ENCODE measurements at regions not wholly inside any gene's neighbourhood (a gene's known extent, or its start where the extent isn't known, plus 50 kb on each side); places are given as distances from the start of the nearest gene placed in this dataset.
"Not testable (repeated sequence)": the region's sequence is repeated elsewhere in the genome, so short reads cannot be mapped to it uniquely, and the experiment has no call there.

DNA sequence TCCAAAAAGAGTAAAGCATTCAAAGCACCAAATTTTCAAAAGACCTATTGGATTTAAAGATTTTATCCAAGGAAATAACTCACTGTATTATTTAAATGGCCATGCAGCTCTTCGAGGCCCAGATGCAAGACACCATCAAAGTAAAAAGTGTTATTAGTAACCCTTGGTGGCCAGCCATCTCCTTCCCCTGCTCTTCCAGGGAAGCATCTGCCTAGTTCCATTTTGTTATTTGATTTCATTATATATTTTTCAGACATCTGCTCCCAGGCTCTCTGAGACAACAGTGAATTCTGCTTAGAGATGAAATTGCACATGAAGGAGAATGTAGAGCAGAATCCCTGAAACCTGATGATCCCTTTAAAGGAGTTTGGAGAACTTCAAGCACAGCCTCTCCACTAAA is 252.3 kb upstream of the TBX18 start:
- no peak for DNase-seq (ENCODE audit: low spot score)

DNA sequence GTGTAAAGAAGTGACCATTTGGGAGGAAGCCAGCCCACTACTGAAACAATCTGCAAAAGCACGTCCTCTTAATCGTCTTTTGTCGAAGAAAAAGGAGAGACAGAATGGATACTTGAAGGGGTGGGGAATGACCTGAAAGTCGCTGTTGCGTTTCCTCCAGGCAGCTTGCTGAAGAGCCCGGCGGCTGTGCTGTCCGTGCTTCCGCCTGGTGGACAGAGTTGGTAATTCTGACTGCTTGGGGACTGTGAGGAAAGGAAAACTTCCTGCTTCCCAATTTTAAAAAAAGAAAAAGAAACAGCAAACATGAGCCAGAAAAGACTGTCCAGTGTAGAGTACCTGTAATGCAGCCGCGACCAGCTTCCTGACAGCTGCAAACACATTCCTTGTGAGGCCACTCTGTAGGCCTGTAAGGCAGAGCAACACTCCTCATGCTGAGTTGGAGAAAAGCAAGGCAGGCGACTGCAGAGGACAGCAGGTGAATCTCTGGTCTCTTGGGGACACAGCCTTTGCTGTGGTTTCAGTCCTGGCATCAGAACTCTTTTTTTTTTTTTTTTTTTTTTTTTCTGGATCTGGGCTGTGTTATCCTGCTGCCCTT is 251.1 kb upstream of the TBX18 start:
- DNase-seq (ENCODE audit: low spot score) = peak; percentile 74

DNA sequence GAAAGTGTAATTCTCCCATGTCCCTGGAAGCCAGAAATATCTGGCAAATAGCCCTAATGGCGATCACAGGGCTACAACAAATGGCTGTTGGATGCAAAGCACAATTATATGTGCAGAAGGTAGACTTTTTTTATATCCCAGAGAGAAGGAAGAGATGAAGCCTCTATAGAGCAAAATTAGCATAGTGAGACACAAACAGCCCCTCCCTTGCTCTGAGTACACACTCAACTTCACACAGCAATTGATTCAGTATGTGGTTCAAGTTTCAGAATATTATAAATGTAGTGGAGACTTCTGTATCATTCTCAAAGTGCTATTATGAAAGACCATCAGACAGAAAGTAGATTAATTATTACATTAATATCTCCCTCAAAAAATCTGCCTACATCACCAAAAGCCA is 246.5 kb upstream of the TBX18 start:
- DNase-seq (ENCODE audit: low spot score) = no peak

DNA sequence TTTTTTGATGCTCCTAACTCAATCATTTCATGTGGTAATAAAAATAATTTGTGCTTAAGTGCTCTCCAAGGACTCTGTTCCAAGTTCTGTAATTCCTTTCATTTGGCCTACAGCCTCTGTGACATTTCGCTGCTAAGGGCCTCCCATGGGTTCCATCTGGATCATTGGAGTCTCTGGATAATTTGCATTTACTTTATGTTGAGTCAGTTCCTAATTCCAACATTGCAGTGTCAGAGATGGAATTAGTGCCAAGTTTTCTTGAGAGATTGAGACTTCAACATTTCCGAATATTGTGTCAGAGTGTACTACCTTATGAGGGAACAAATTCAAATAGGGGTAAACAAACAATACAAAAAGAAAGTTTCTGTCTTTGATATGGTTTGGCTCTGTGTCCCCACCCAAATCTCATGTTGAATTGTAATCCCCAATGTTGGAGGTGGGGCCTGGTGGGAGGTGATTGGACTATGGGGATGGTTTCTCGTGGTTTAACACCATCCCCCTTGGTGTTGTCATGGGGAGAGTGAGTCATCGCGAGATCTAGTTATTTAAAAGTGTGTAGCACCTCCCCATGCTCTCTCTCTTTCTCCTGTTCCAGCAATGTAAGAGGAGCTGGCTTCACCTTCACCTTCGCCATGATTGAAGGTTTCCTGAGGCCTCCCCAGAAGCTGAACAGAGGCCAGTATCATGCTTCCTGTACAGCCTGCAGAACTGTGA is 244.1 kb upstream of the TBX18 start:
- DNase-seq (ENCODE audit: low spot score) = no peak

DNA sequence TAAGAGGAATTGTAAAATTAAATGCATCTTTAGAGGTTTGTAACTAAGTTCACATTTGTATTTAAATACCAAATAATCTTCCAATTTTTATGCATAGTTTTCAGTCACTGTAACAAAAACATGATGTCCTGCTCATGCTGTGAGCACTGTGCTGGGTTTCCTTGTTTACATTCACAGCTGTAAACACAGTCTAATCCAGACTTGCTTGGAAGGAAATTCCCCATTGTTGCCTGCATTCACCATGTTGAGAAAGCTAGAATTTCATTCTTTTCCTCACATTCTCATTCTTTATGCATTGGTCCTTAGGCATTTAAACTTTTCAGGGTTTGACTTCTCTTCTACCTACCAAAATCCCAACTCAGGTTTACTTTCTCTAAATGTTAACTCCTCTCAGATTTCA is 242.0 kb upstream of the TBX18 start:
- no peak for DNase-seq (ENCODE audit: low spot score)

DNA sequence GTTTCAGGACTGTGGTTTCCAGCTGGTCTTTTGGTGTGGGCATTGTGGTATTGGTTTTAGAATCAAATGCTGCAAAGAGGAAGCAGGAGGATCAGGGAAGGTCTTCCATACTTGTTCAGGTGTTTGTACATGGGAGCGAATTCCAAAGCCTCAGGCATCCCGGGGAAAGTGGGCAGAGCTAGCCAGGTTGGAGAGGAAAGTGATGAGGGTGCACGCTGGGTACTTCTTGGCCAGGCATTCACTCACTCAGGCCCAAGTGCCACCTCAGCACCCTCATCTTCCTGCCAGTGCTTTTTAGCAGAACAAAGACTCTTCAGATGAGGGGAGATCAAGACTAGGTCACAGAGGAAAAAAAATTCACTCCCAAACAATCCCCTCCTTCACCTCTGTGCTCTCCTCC is 241.1 kb upstream of the TBX18 start:
- DNase-seq (ENCODE audit: low spot score) = no peak

DNA sequence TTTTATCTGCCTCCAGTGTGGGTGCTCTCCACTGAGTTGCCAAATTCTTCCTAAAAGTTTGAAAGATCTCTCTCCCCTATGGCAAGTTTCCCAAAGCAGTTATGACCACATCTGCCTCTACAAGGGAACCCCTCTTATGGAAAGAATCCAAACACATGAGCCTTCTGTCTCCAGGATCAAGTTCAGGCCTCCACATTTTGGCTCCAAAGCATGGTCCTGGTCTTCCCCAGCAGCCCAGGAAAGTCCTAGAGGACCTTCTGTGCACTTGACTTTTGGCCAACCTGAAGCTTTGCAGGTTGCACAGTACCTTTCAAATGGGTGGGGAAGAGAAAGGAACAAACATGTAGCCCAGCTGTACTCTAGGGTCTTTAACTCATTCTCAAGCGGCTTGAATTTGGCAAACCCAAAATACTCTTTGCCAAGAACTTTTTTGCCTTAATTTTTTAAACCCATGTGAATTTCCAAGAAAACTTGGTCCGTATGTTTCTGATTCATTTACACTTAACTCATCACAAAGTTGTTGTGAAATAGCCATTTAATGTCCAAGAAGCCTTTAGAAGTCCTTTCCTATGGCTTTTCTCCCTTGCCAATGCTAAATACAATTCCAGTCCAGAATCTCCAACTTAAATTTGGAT is 240.1 kb upstream of the TBX18 start:
- no peak for DNase-seq (ENCODE audit: low spot score)

DNA sequence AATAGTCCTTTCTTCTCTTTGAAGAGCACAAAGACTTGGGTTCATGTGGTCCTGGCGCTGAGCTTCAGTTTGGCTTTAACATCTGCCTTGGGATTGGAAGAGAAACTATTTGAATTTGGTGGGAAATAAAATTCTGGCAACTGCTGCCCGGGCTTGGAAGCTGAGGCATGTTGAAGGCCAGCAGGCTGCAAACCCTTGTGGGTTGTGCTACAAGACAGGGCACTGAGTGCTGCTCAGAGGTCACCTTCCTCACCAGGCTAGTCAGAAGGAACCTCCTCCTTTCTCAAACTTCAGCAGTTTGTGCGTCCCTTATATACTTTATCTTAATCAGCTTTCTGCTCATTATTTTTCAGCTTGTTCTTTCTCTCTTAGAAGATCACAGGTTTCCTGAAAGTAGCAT is 238.4 kb upstream of the TBX18 start:
- DNase-seq (ENCODE audit: low spot score) = no peak

DNA sequence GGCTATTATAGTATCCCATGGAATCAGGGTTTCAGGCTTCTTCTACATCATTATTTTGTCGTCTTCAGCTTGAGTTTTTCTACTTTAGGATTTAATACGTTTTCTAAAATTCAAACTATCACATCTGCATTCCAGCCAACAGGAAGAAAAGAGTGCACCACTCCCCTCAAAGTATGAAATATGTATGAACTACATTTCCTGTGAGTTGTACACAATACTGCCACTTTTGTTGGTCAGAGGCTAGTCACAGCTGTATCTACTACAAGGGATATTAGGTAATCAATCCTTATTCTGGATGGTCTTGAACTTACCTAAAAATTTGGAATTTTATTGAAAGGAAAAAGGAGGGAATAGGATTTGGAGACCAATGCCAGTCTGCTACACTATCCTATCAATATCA is 235.6 kb upstream of the TBX18 start:
- DNase-seq (ENCODE audit: low spot score) = no peak

DNA sequence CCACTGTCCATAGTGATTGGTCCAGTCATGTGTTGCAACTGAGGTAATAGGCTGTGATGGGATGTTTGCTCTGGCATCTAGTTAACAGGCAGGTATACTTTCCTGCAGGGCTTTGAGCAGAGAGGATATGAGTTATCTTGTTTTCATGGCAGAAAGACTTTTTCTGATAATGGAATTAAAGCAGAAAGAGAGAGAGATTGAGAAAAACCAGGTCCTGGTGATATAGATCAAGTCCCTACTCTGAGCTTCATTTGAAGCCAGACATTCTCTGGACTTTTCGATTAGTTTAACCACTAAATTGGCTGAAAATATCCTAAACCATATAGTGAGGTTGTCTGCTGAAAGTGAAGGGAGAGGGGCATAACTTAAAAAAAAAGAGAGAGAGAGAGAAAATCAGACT is 233.8 kb upstream of the TBX18 start:
- no peak for DNase-seq (ENCODE audit: low spot score)

DNA sequence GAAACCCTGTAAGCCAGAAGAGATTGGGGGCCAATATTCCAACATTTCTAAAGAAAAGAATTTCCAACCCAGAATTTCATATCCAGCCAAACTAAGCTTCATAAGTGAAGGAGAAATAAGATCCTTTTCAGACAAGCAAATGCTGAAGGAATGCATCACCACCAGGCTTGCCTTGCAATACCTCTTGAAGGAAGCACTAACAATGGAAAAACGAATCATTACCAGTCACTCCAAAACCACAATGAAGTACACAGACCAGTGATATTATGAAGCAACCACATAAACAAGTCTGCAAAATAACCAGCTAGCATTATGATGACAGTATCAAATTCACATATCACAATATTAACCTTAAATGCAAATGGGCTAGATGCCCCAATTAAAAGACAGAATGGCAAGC is 224.4 kb upstream of the TBX18 start:
- DNase-seq (ENCODE audit: low spot score) = not testable (repeated sequence)

DNA sequence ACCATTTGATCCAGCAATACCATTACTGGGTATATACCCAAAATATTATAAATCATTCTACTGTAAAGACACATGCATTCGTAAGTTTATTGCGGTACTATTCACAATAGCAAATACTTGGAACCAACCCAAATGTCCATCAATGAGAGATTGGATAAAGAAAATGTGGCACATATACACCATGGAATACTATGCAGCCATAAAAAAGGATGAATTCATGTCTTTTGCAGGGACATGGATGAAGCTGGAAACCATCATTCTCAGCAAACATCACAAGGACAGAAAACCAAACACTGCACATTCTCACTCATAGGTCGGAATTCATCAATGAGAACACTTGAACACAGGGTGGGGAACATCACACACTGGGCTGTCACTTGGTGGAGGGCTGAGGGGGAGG is 221.1 kb upstream of the TBX18 start:
- DNase-seq (ENCODE audit: low spot score) = not testable (repeated sequence)

DNA sequence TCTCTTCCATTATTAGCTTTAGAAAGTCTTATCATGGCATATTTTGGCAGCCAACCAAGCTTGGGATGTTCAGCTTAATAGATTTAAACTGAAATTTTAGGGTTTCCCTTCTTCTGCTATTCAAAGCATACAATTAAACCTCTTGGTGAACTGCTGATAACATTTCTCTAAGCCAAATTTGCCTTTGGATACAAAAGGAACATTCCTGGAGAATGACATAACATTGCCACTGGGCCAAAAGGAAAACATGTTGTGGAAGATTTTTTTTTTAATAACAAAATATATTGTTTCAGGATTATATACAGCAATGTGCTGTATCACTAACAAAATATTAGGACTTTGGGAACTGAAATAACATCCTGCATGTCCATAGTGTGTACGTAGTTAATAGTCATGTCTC is 215.1 kb upstream of the TBX18 start:
- DNase-seq (ENCODE audit: low spot score) = no peak

DNA sequence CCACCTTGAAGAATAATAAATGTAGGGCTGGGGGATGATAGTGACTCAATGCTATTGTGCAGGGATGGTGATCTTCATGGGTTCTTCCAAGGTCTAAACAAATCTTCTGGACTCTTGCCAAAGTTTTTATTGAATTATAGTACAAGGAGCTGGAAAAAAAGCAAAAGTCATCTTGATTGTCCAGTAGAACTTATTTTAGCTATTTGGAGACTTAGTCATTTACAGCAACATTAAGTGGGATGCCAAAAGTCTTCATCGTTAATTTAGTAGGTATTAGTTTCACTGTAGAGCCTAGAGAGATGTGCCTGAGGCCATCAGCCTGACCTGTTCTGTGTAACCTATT is 212.9 kb upstream of the TBX18 start:
- DNase-seq (ENCODE audit: low spot score) = no peak

DNA sequence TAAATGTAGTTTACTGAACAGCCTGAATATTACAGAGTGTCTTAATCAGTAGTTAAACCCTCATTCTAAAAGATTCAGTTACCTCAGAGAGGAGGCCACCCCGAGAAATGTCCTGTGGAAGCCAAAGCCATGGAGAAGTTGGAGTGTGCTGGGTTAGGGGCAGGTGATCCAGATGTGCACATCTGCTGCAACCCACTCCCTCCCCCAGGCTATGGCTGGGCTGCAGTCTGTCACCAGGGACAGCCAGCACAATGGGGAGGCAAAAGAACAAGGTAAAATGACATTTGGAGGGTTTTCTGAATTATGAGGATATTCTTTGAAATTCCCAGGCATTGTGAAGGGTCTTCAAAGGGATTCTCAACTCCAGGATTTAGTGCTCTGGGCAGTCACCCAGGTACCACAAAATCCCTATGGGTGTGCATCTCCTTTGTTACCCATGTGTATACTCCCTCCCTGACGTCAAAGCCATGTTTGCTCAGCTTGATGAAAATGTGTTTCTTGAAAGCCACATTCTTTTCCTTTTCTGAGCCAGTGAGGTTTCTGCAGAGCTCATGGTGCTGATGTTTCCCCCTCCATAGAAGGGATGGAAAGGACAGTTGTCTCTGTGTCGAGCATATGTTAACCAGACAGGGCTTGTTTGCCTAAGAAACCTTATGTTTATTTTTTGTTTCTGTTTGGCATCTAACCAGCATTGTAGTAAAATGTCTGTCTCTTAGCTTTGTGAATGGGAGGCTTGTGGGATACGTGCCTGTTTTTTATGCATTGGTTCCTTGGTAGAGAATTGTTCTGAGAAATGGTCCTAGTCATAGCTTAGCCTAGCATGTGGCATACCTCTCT is 212.3 kb upstream of the TBX18 start:
- no peak for DNase-seq (ENCODE audit: low spot score)

DNA sequence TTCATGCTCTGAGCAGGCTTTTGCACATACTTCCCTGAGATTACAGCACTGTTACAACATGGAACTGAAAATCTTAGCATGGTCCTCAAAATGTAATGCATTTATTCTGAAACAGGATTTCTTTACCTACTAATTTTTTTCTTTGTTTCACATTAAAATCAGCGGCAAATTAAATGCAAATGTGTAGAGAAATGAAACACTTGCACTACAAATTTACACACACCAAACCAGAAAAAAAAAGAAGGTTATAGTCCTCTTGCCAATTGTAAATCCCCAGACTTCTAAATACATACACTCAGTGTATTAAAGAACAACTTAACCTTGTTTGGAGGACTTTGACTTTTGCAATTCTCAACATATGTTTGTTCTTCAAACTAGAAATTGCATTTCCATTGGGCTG is 210.9 kb upstream of the TBX18 start:
- DNase-seq (ENCODE audit: low spot score) = no peak

DNA sequence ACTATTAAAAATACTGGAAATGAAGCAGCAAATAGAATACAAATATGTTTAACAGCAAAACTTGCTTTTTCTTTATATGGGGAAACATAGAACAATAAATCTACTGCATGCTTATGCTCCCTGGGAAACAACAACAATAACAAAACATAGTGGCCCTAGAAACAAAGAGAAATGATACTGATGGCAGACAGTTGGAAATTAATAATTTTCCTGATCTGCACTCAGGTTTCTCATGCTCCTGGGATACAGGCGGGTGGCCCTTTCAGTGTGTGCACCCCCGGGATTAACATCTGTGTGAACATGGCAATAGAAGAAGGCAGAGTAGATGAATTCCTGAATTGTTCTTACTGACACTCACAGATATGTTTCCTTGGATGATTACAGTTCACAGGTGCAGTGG is 209.2 kb upstream of the TBX18 start:
- no peak for DNase-seq (ENCODE audit: low spot score)

DNA sequence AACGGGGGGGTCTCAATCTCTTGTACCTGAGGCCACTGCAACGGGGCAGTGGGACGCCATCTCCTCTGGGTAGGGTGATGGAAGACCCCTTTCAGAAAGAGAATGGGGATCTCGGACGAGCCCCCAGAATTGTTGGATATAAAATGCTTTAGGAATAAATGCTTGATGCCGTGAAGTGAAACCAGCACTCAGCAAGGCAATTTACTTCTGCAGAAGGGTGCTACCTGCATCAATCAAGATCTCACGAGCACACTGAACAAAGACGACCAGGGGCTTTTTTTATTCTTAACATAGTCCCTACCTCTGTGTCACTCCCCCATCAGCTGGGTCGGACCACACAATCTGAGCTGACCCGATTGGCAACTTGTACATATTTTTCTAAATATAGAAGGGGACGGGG is 203.6 kb upstream of the TBX18 start:
- DNase-seq (ENCODE audit: low spot score) = no peak

DNA sequence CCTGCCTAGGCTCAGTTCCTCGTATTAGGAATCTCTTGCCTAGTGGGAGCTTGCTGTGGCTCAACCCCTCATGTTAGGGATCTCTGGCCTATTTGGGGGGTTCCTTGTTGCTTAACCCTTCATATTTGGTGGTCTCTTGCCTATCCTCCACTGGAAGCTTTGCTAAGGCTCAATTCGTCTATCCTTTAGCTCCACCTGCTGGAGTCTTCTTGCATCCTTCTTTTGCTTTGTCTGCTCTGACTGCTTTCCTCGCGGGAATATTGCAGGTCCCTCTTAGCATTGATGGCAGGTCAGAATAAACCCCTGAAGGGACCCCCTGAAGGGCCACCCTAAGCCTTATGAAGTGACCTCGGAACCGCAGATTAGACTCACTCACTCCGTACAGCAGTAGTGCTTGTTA is 203.0 kb upstream of the TBX18 start:
- no peak for DNase-seq (ENCODE audit: low spot score)

DNA sequence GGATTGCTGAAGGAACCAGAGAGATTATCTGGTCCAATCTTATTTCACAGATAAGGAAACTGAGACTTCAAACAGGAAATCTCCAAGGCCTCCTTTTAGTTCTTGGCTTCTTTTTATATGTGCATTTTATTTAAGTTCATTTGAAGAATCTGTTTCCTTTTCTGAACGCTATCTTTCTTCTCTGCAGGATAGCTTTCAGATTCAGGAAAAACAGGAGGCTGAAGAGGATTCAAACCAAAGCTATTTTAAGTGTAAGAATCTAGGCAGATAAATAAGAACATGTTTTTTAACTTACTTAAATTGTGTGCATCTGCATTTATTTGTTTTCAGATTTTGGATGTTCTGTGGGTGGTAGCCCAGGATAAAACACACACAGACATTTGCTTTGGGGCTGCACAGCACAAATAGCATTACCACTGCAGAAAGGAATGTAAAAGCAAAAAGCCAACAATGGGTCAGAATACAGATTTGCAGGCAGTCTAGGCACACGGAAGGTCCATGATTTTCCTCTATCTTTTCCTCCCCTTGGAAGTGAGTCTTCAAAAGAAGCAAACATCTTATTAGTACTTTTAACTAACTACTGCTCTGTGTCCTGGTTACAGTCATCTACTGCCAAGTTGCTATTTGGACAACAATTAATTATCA is 188.8 kb upstream of the TBX18 start:
- DNase-seq (ENCODE audit: low spot score) = no peak

DNA sequence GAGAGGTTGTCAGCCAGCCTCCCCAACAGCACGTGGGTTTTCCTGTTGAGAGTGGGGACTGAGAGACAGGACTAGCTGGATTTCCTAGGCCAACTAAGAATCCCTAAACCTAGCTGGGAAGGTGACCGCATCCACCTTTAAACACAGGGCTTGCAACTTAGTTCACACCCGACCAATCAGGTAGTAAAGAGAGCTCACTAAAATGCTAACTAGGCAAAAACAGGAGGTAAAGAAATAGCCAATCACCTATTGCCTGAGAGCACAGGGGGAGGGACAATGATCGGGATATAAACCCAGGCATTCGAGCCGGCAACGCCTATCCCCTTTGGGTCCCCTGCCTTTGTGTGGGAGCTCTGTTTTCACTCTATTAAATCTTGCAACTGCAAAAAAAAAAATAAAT is 180.5 kb upstream of the TBX18 start:
- not testable (repeated sequence) for DNase-seq (ENCODE audit: low spot score)

DNA sequence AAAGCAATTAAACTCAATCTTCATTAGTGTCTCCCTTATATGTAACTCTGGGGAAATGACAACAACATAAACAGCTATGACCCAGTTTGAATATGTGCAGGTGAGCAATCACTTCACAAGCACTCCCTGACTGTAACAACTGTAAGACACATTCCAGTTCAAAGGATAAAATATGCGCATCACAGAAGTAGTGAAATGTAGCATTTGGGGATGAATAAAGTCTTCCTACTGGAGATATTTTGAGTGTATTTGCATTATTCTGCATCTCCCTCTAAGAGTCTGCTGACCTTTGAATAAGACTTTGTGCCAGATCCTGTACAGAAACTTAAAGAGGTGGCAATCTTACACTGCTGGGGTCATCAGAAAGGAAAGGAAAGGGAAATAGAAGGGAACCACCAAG is 179.5 kb upstream of the TBX18 start:
- DNase-seq (ENCODE audit: low spot score) = no peak
